Naive thymus-derived CD4-positive, alpha-beta T cell (primary cell): ENCODE measurements at regions not wholly inside any gene's neighbourhood (a gene's known extent, or its start where the extent isn't known, plus 50 kb on each side); places are given as distances from the start of the nearest gene placed in this dataset.

ENCODE experiments used
- ATAC-seq: fragments of 150-1000 bp; cut with Tn5 transposase; 2 replicates; pipeline ENCODE4 v1.10.0; 2021; ENCODE audit warnings: mild to moderate bottlenecking, moderate library complexity
- CTCF ChIA-PET: fragments of 350-600 bp; sonication (Branson Sonifier 250); formaldehyde crosslinking; loops from one replicate; lab custom pipeline; 2021; ENCODE audit warnings: antibody characterized with exemption; lab: Charles Lee
- POLR2A ChIA-PET: fragments of 350-600 bp; sonication (Branson Sonifier 250); formaldehyde crosslinking; loops from one replicate; lab custom pipeline; 2021; ENCODE audit warnings: antibody characterized with exemption, inconsistent platforms; lab: Charles Lee
- DNase-seq, 9 donors: peaks; one replicate each; pipeline versions ENCODE4 v3.0.0 to v3.0.0-alpha.2; 2020 to 2022; ENCODE audit warnings: mixed read lengths in 1 of 9
- H3K27ac ChIP-seq: one replicate; pipeline ENCODE4 v1.7.0; 2013; ENCODE audit warnings: mild to moderate bottlenecking, low read depth, low read length, moderate library complexity
- H3K27me3 ChIP-seq, 2 donors: one replicate each; pipeline ENCODE4 v1.7.0; 2013; ENCODE audit warnings: low read length in 2 of 2, mild to moderate bottlenecking in 2 of 2, moderate library complexity in 2 of 2; ENCODE audit not compliant: control insufficient read depth in 2 of 2, insufficient read depth in 2 of 2
- H3K36me3 ChIP-seq, 3 experiments: 1 replicate in 2 of 3; 2 replicates in 1 of 3; pipeline ENCODE4 v1.7.0; 2013; ENCODE audit warnings: low read length in 3 of 3, mild to moderate bottlenecking in 3 of 3, moderate library complexity in 1 of 3; ENCODE audit not compliant: insufficient read depth in 3 of 3, control insufficient read depth in 2 of 3
- H3K4me1 ChIP-seq, 2 donors: one replicate each; pipeline ENCODE4 v1.7.0; 2013; ENCODE audit warnings: low read length in 2 of 2, mild to moderate bottlenecking in 2 of 2, moderate library complexity in 1 of 2; ENCODE audit not compliant: control insufficient read depth in 2 of 2, insufficient read depth in 2 of 2
- H3K4me3 ChIP-seq: 2 replicates; pipeline ENCODE4 v1.7.0; 2013; ENCODE audit warnings: mild to moderate bottlenecking, low read length
- H3K9me3 ChIP-seq, 3 experiments: 1 replicate in 2 of 3; 2 replicates in 1 of 3; pipeline ENCODE4 v1.7.0; 2013; ENCODE audit warnings: low read length in 3 of 3; ENCODE audit not compliant: control insufficient read depth in 2 of 3
- H3K27ac Mint-ChIP-seq, 9 donors: one replicate each; pipeline ENCODE4 v1.8.0; 2020 to 2022; ENCODE audit warnings: mixed read lengths in 9 of 9, mild to moderate bottlenecking in 8 of 9, moderate library complexity in 5 of 9, inconsistent platforms in 2 of 9
- H3K27me3 Mint-ChIP-seq, 5 donors: one replicate each; pipeline ENCODE4 v1.8.0; 2021 to 2022; ENCODE audit warnings: mixed read lengths in 5 of 5, mild to moderate bottlenecking in 1 of 5
- H3K36me3 Mint-ChIP-seq, 5 donors: one replicate each; pipeline ENCODE4 v1.8.0; 2020 to 2022; ENCODE audit warnings: mixed read lengths in 5 of 5, mild to moderate bottlenecking in 3 of 5, inconsistent platforms in 1 of 5
- H3K4me1 Mint-ChIP-seq, 7 donors: one replicate each; pipeline ENCODE4 v1.8.0; 2020 to 2022; ENCODE audit warnings: mixed read lengths in 7 of 7, mild to moderate bottlenecking in 3 of 7, inconsistent platforms in 1 of 7
- H3K4me3 Mint-ChIP-seq, 10 donors: one replicate each; pipeline ENCODE4 v1.8.0; 2020 to 2022; ENCODE audit warnings: mild to moderate bottlenecking in 10 of 10, mixed read lengths in 10 of 10, moderate library complexity in 6 of 10, inconsistent platforms in 2 of 10
- H3K9me3 Mint-ChIP-seq, 11 donors: one replicate each; pipeline ENCODE4 v1.8.0; 2020 to 2022; ENCODE audit warnings: mixed read lengths in 11 of 11, mild to moderate bottlenecking in 4 of 11, inconsistent platforms in 1 of 11, moderate library complexity in 1 of 11
- intact Hi-C, 2 donors: fragments of 100-400 bp; cut with micrococcal nuclease; formaldehyde crosslinking; loops; one replicate each; pipeline ENCODE4 v1.15.1; 2023

GRCh38 chr10:55274367-55274766, 473.3 kb upstream of the PCDH15 start:
- Histone ChIP-seq H3K27ac (no peak overlapping the region), H3K4me1 (no peaks in the 10 kb centered on the region), H3K4me3 (no peak overlapping the region), H3K27me3 (no peaks in the 10 kb centered on the region), H3K9me3 (no peaks in the 10 kb centered on the region), H3K36me3 (no peaks in the 10 kb centered on the region)
- no peak for DNase-seq
- CTCF ChIA-PET: no interaction called here
- H3K9me3 Mint-ChIP-seq: peaks cover 0 to 16% (median 0%) of the 10 kb centered on the region in 11 donors
- ATAC-seq: no peak
- no peaks in the 10 kb centered on the region for H3K4me1 Mint-ChIP-seq
- POLR2A ChIA-PET: no interaction called here
- intact Hi-C loops: no loop called here
- H3K27me3 Mint-ChIP-seq: no peaks in the 10 kb centered on the region
- H3K4me3 Mint-ChIP-seq: no peak overlapping the region
- no peak overlapping the region for H3K27ac Mint-ChIP-seq
- no peaks in the 10 kb centered on the region for H3K36me3 Mint-ChIP-seq

- ChIA-PET CTCF (no interaction called here), POLR2A (no interaction called here)
- Mint-ChIP-seq H3K9me3 (peaks cover 0 to 16% (median 0%) of the 10 kb centered on the region in 11 donors), H3K27ac (no peak overlapping the region), H3K4me1 (no peaks in the 10 kb centered on the region), H3K36me3 (no peaks in the 10 kb centered on the region), H3K4me3 (no peak overlapping the region), H3K27me3 (no peaks in the 10 kb centered on the region)
- H3K9me3 ChIP-seq: no peaks in the 10 kb centered on the region
- no peaks in the 10 kb centered on the region for H3K4me1 ChIP-seq
- intact Hi-C loops: no loop called here
- H3K36me3 ChIP-seq: no peaks in the 10 kb centered on the region
- ATAC-seq: no peak
- no peak overlapping the region for H3K27ac ChIP-seq
- no peak for DNase-seq
- no peak overlapping the region for H3K4me3 ChIP-seq
- H3K27me3 ChIP-seq: no peaks in the 10 kb centered on the region
Observed at GRCh38 chr10:55273946-55274345, 472.9 kb upstream of the PCDH15 start.

GRCh38 chr10:55272886-55273285, 471.9 kb upstream of the PCDH15 start:
- no peaks in the 10 kb centered on the region for H3K36me3 ChIP-seq
- no peak for DNase-seq
- CTCF ChIA-PET: no interaction called here
- Mint-ChIP-seq H3K27me3 (no peaks in the 10 kb centered on the region), H3K27ac (no peak overlapping the region), H3K4me1 (no peaks in the 10 kb centered on the region), H3K36me3 (no peaks in the 10 kb centered on the region), H3K9me3 (peaks cover 0 to 16% (median 0%) of the 10 kb centered on the region in 11 donors), H3K4me3 (no peak overlapping the region)
- no peaks in the 10 kb centered on the region for H3K27me3 ChIP-seq
- no peak overlapping the region for H3K27ac ChIP-seq
- POLR2A ChIA-PET: no interaction called here
- intact Hi-C loops: no loop called here
- H3K4me3 ChIP-seq: no peak overlapping the region
- no peak for ATAC-seq
- H3K4me1 ChIP-seq: no peaks in the 10 kb centered on the region
- no peaks in the 10 kb centered on the region for H3K9me3 ChIP-seq

DNA sequence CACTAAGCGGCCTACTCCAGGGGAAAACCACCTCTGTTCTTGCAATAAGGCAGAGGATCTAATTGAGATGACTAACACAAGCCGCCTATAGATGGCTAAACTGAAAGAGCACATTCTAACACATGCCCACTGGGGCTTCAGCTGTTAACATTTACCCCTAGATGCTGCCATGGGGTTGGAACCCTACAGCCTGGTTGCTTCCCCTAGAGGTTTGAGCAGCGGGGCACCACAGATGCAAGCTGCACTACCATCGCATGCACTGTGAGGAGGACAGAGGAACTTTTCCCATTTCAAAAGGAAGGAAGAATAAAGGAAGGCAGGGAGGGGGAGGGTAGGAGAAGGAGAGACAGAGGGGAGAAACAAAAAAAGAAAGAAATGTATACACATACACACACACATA, 465.8 kb upstream of the PCDH15 start:
- ChIA-PET POLR2A (no interaction called here), CTCF (no interaction called here)
- Histone ChIP-seq H3K36me3 (no peaks in the 10 kb centered on the region), H3K27ac (no peak overlapping the region), H3K4me1 (no peaks in the 10 kb centered on the region), H3K27me3 (no peaks in the 10 kb centered on the region), H3K4me3 (no peak overlapping the region), H3K9me3 (no peaks in the 10 kb centered on the region)
- Mint-ChIP-seq H3K27me3 (no peaks in the 10 kb centered on the region), H3K9me3 (peaks cover 0 to 17% (median 0%) of the 10 kb centered on the region in 11 donors), H3K27ac (no peak overlapping the region), H3K36me3 (no peaks in the 10 kb centered on the region), H3K4me1 (no peaks in the 10 kb centered on the region), H3K4me3 (no peak overlapping the region)
- intact Hi-C loops: no loop called here
- no peak for ATAC-seq
- DNase-seq: no peak

GRCh38 chr10:55263327-55263726, 462.3 kb upstream of the PCDH15 start:
- intact Hi-C loops: no loop called here
- ChIA-PET POLR2A (no interaction called here), CTCF (no interaction called here)
- peaks cover 0 to 11% (median 3%) of the 10 kb centered on the region in 11 donors for H3K9me3 Mint-ChIP-seq
- ATAC-seq (no peak), DNase-seq (no peak)
- Histone ChIP-seq H3K27me3 (no peaks in the 10 kb centered on the region), H3K36me3 (no peaks in the 10 kb centered on the region), H3K27ac (no peak overlapping the region), H3K4me1 (no peaks in the 10 kb centered on the region), H3K9me3 (no peaks in the 10 kb centered on the region), H3K4me3 (no peak overlapping the region)
- H3K27me3 Mint-ChIP-seq: no peaks in the 10 kb centered on the region
- no peaks in the 10 kb centered on the region for H3K36me3 Mint-ChIP-seq
- H3K4me1 Mint-ChIP-seq: no peaks in the 10 kb centered on the region
- no peak overlapping the region for H3K27ac Mint-ChIP-seq
- H3K4me3 Mint-ChIP-seq: no peak overlapping the region

DNA sequence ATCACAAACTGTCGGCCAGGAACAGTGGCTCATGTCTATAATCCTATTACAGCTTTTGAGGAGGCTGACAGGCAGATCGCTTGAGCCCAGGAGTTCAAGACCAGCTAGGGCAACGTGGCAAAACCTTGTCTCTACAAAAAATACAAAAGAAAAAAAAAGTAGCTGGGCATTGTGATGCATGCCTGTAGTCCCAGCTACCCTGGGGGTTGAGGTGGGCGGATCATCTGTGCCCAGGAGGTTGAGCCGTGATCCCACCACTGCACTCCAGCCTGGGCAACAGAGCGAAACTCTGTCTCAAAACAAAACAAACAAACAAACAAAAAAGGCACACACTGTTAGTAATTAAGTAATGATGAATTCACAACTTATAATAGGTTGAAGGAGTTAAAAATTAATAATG, 441.5 kb upstream of the PCDH15 start:
- no peak overlapping the region for H3K27ac ChIP-seq
- H3K9me3 Mint-ChIP-seq: peaks cover 0 to 11% (median 2%) of the 10 kb centered on the region in 11 donors
- no peak overlapping the region for H3K27ac Mint-ChIP-seq
- H3K9me3 ChIP-seq: no peaks in the 10 kb centered on the region
- H3K4me3 Mint-ChIP-seq: no peak overlapping the region
- intact Hi-C loops: no loop called here
- no peak for ATAC-seq
- POLR2A ChIA-PET: no interaction called here
- no peaks in the 10 kb centered on the region for H3K27me3 Mint-ChIP-seq
- no peaks in the 10 kb centered on the region for H3K36me3 Mint-ChIP-seq
- H3K4me1 Mint-ChIP-seq: no peaks in the 10 kb centered on the region
- H3K36me3 ChIP-seq: no peaks in the 10 kb centered on the region
- CTCF ChIA-PET: no interaction called here
- H3K27me3 ChIP-seq: no peaks in the 10 kb centered on the region
- no peaks in the 10 kb centered on the region for H3K4me1 ChIP-seq
- DNase-seq: no peak
- H3K4me3 ChIP-seq: no peak overlapping the region

- no peak overlapping the region for H3K27ac Mint-ChIP-seq
- no peak for ATAC-seq
Observed at GRCh38 chr10:55237462-55237861, 436.4 kb upstream of the PCDH15 start.

More at GRCh38 chr10:55237462-55237861, 436.4 kb upstream of the PCDH15 start:
- DNase-seq: no peak
- POLR2A ChIA-PET: no interaction called here
- CTCF ChIA-PET: no interaction called here
- no peak overlapping the region for H3K27ac ChIP-seq
- H3K4me3 Mint-ChIP-seq: no peak overlapping the region
- H3K27me3 Mint-ChIP-seq: no peaks in the 10 kb centered on the region
- peaks cover 0 to 5% (median 0%) of the 10 kb centered on the region in 11 donors for H3K9me3 Mint-ChIP-seq
- no peaks in the 10 kb centered on the region for H3K4me1 ChIP-seq
- H3K9me3 ChIP-seq: no peaks in the 10 kb centered on the region
- no peaks in the 10 kb centered on the region for H3K4me1 Mint-ChIP-seq
- H3K27me3 ChIP-seq: no peaks in the 10 kb centered on the region
- H3K36me3 Mint-ChIP-seq: no peaks in the 10 kb centered on the region
- intact Hi-C loops: no loop called here
- H3K36me3 ChIP-seq: no peaks in the 10 kb centered on the region
- no peak overlapping the region for H3K4me3 ChIP-seq
